ENCODE measurements at regions not wholly inside any gene's neighbourhood (a gene's known extent, or its start where the extent isn't known, plus 50 kb on each side); places are given as distances from the start of the nearest gene placed in this dataset.

DNA sequence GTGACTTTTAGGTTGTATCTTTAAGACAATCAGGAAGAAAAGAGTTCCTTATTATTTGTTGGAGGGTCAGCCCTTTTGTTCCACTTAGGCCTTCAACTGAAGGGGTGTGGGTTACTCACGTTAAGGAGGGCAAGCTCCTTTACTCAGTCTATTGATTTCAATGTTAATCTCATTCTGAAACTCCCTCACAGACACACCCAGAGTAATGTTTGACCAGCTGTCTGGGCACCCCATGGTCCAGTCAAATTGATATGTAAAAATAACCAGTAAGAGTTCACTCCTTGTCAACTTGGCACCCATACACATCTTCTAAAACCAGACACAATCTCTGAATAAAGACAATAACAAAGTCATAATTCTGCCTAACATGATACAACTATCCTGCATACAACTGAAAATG is 292.9 kb downstream of the KLF5 start:
- Histone ChIP-seq H4K20me1 (ENCODE audit: insufficient read depth, poor library complexity, severe bottlenecking) (no peaks in the 10 kb centered on the region), H3K79me2 (no peaks in the 10 kb centered on the region), H3K4me1 (ENCODE audit: insufficient read depth) (no peaks in the 10 kb centered on the region), H2AFZ (no peak overlapping the region), H3K9me3 (ENCODE audit: low read depth) (no peaks in the 10 kb centered on the region), H3K36me3 (replicated peaks; ENCODE audit: insufficient read depth, low read depth) (no peaks in the 10 kb centered on the region), H3K27me3 (no peaks in the 10 kb centered on the region), H3K27ac (no peak overlapping the region), H3K4me2 (no peak overlapping the region), H3K9me2 (replicated peaks; ENCODE audit: insufficient read depth) (no peaks in the 10 kb centered on the region), H3K4me3 (no peak overlapping the region)
- TF ChIP-seq EZH2phosphoT487 (IDR thresholded peaks at IDR 0.05; ENCODE audit: low read depth, severe bottlenecking, unreplicated experiment) (no peak), EZH2 (IDR thresholded peaks at IDR 0.05; ENCODE audit: borderline replicate concordance) (no peak)
- TF ChIP-seq, protein P1, sequence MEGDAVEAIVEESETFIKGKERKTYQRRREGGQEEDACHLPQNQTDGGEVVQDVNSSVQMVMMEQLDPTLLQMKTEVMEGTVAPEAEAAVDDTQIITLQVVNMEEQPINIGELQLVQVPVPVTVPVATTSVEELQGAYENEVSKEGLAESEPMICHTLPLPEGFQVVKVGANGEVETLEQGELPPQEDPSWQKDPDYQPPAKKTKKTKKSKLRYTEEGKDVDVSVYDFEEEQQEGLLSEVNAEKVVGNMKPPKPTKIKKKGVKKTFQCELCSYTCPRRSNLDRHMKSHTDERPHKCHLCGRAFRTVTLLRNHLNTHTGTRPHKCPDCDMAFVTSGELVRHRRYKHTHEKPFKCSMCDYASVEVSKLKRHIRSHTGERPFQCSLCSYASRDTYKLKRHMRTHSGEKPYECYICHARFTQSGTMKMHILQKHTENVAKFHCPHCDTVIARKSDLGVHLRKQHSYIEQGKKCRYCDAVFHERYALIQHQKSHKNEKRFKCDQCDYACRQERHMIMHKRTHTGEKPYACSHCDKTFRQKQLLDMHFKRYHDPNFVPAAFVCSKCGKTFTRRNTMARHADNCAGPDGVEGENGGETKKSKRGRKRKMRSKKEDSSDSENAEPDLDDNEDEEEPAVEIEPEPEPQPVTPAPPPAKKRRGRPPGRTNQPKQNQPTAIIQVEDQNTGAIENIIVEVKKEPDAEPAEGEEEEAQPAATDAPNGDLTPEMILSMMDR (IDR thresholded peaks at IDR 0.05; ENCODE audit: poor library complexity): no peak
- no peak for DNase-seq (ENCODE audit: low spot score)
- 48% methylated on average over 1 of the region's 1 CpG for WGBS (ENCODE audit: low lambda C conversion rate, missing lambda C conversion rate)

DNA sequence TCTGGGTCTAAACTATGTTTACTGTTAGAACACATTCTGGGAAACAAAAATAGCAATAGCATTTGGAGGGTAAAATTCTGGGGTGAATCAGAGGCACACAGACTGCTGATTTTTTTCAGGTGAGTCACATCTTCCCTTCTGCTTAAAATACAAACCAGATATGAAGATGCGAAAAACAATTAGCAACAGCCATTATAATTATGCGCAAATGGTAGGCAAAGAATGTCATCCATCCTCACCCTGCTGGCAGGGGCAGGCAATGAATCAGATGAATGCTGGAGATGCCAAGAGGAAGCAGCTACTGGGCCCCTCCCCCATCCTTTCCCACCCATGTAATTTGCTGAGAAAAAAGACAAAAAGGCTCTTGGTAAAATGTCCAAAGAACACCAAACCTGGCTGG is 282.9 kb downstream of the KLF5 start:
- Histone ChIP-seq H3K9me3 (ENCODE audit: low read depth) (no peaks in the 10 kb centered on the region), H3K27ac (no peak overlapping the region), H3K9me2 (replicated peaks; ENCODE audit: insufficient read depth) (no peaks in the 10 kb centered on the region), H3K4me3 (no peak overlapping the region), H3K79me2 (no peaks in the 10 kb centered on the region), H3K36me3 (replicated peaks; ENCODE audit: insufficient read depth, low read depth) (no peaks in the 10 kb centered on the region), H2AFZ (no peak overlapping the region), H3K4me2 (no peak overlapping the region), H4K20me1 (ENCODE audit: insufficient read depth, poor library complexity, severe bottlenecking) (no peaks in the 10 kb centered on the region), H3K4me1 (ENCODE audit: insufficient read depth) (no peaks in the 10 kb centered on the region), H3K27me3 (no peaks in the 10 kb centered on the region)
- 93% methylated on average over 2 of the region's 2 CpGs for WGBS (ENCODE audit: low lambda C conversion rate, missing lambda C conversion rate)
- DNase-seq (ENCODE audit: low spot score): no peak
- TF ChIP-seq EZH2phosphoT487 (IDR thresholded peaks at IDR 0.05; ENCODE audit: low read depth, severe bottlenecking, unreplicated experiment): no peak
- no peak for TF ChIP-seq EZH2 (IDR thresholded peaks at IDR 0.05; ENCODE audit: borderline replicate concordance)
- TF ChIP-seq, protein P1 (IDR thresholded peaks at IDR 0.05; ENCODE audit: poor library complexity): no peak

DNA sequence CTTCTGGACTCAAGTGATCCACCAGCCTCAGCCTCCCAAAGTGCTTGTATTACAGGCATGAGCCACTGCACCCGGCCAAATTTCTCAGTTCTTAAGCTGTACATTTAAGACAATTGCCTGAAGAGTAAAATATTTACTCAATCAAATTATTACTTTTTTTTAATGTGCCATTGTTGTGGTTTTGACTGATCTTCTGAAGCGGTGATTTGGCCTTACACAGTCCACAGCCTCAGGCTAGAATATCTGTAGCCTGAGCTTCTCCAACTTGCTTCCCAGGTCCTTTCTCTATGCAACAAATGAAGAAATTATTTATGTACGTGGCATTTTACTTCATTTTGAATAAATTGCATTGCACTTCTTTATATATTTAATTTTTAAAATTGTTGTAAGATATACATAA is 281.3 kb downstream of the KLF5 start:
- H3K4me2 ChIP-seq: no peak overlapping the region

More for the DNA sequence above, 281.3 kb downstream of the KLF5 start:
- Histone ChIP-seq H3K9me3 (ENCODE audit: low read depth) (no peaks in the 10 kb centered on the region), H3K4me3 (no peak overlapping the region), H3K27ac (no peak overlapping the region), H3K36me3 (replicated peaks; ENCODE audit: insufficient read depth, low read depth) (no peaks in the 10 kb centered on the region), H3K27me3 (no peaks in the 10 kb centered on the region), H3K4me1 (ENCODE audit: insufficient read depth) (no peaks in the 10 kb centered on the region), H2AFZ (no peak overlapping the region), H3K9me2 (replicated peaks; ENCODE audit: insufficient read depth) (no peaks in the 10 kb centered on the region), H4K20me1 (ENCODE audit: insufficient read depth, poor library complexity, severe bottlenecking) (no peaks in the 10 kb centered on the region), H3K79me2 (no peaks in the 10 kb centered on the region)
- no peak for DNase-seq (ENCODE audit: low spot score)
- WGBS (ENCODE audit: low lambda C conversion rate, missing lambda C conversion rate): 86% methylated on average over 3 of the region's 3 CpGs
- TF ChIP-seq EZH2phosphoT487 (IDR thresholded peaks at IDR 0.05; ENCODE audit: low read depth, severe bottlenecking, unreplicated experiment) (no peak), EZH2 (IDR thresholded peaks at IDR 0.05; ENCODE audit: borderline replicate concordance) (no peak)
- TF ChIP-seq, protein P1 (IDR thresholded peaks at IDR 0.05; ENCODE audit: poor library complexity): no peak

Measured in hepatocyte (in vitro differentiated cells).